ENCODE measurements at regions not wholly inside any gene's neighbourhood (a gene's known extent, or its start where the extent isn't known, plus 50 kb on each side); places are given as distances from the start of the nearest gene placed in this dataset.

GRCh38 chrX:7307720-7308119 is 159.8 kb upstream of the PUDP start:
- no peak for TF ChIP-seq CTCF (IDR thresholded peaks at IDR 0.05; ENCODE audit: low read length)
- no peak for TF ChIP-seq EZH2 (IDR thresholded peaks at IDR 0.05; ENCODE audit: borderline replicate concordance, low read length)
